ENCODE measurements at regions not wholly inside any gene's neighbourhood (a gene's known extent, or its start where the extent isn't known, plus 50 kb on each side); places are given as distances from the start of the nearest gene placed in this dataset.

DNA sequence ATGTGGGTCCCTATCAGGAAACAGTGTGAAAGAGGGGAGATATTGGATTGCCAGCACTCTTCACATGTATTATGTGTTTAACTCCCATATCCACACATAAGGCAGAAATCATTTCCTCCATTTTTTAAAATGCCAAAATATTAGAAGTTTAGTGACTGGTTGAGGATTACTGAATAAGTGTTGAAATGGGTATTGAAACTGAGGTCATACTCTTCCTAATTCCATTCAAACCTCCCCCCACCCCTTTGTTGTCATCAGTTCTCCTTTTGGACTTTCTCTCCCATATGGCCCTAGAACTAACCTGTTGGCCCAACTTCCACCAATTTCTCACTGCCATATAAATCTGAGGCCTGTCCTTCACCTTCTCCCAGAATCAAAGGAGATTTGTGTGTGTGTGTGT is 81.6 kb downstream of the EVX1 start:
- TF ChIP-seq, protein P1, sequence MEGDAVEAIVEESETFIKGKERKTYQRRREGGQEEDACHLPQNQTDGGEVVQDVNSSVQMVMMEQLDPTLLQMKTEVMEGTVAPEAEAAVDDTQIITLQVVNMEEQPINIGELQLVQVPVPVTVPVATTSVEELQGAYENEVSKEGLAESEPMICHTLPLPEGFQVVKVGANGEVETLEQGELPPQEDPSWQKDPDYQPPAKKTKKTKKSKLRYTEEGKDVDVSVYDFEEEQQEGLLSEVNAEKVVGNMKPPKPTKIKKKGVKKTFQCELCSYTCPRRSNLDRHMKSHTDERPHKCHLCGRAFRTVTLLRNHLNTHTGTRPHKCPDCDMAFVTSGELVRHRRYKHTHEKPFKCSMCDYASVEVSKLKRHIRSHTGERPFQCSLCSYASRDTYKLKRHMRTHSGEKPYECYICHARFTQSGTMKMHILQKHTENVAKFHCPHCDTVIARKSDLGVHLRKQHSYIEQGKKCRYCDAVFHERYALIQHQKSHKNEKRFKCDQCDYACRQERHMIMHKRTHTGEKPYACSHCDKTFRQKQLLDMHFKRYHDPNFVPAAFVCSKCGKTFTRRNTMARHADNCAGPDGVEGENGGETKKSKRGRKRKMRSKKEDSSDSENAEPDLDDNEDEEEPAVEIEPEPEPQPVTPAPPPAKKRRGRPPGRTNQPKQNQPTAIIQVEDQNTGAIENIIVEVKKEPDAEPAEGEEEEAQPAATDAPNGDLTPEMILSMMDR (IDR thresholded peaks at IDR 0.05) = no peak
- no peak for TF ChIP-seq TCF7L2 (IDR thresholded peaks at IDR 0.05; ENCODE audit: low read depth, low read length)
